IMR-90 (cell line): ENCODE measurements at regions not wholly inside any gene's neighbourhood (a gene's known extent, or its start where the extent isn't known, plus 50 kb on each side); places are given as distances from the start of the nearest gene placed in this dataset.

ENCODE experiments used
- BHLHE40 ChIP-seq: fragments of 150-350 bp; IDR thresholded peaks from 2 replicates; pipeline ENCODE4 v1.6.1; 2016; ENCODE audit warnings: mild to moderate bottlenecking, low read depth, low read length
- CTCF ChIP-seq: conservative IDR thresholded peaks from 2 replicates; pipeline ENCODE4 v1.5.1; 2012; ENCODE audit warnings: mild to moderate bottlenecking, low read depth, low read length, improper control_type of control experiment
- MAFK ChIP-seq: IDR thresholded peaks from 2 replicates; pipeline ENCODE4 v1.6.1; 2012; ENCODE audit warnings: low read depth, low read length, improper control_type of control experiment
- MXI1 ChIP-seq: IDR thresholded peaks from 2 replicates; pipeline ENCODE4 v1.6.1; 2012; ENCODE audit warnings: low read depth, mild to moderate bottlenecking, low read length, moderate library complexity, borderline replicate concordance
- POLR2A ChIP-seq: IDR thresholded peaks from 2 replicates; pipeline ENCODE4 v1.6.1; 2012; ENCODE audit warnings: mild to moderate bottlenecking, low read depth, low read length
- RCOR1 ChIP-seq: IDR thresholded peaks from 2 replicates; pipeline ENCODE4 v1.6.1; 2012; ENCODE audit warnings: mild to moderate bottlenecking, low read length, improper control_type of control experiment; ENCODE audit not compliant: insufficient replicate concordance

- TF ChIP-seq CTCF (no peak), MXI1 (no peak), POLR2A (no peak), RCOR1 (no peak), BHLHE40 (no peak), MAFK (no peak)
Observed at GRCh38 chr6:159520002-159520401, 173.0 kb downstream of the SOD2 start.
